Karpas-422 (cell line): ENCODE measurements at regions not wholly inside any gene's neighbourhood (a gene's known extent, or its start where the extent isn't known, plus 50 kb on each side); places are given as distances from the start of the nearest gene placed in this dataset.

Source experiments
- DNase-seq: peaks from one replicate; pipeline ENCODE4 v3.0.0-alpha.2; 2015
- H2AFZ ChIP-seq: fragments of 200-600 bp; sonication (generic); 2 replicates; pipeline ENCODE4 v1.6.1; 2014; ENCODE audit warnings: antibody characterized with exemption, low read length, mixed read lengths
- H3K27ac ChIP-seq: fragments of 200-600 bp; sonication (generic); 2 replicates; pipeline ENCODE4 v1.5.1; 2014; ENCODE audit warnings: mild to moderate bottlenecking, low read length, moderate library complexity
- H3K27me3 ChIP-seq: fragments of 200-600 bp; sonication (generic); 2 replicates; pipeline ENCODE4 v1.6.1; 2014; ENCODE audit warnings: low read length, mixed read lengths
- H3K36me3 ChIP-seq: fragments of 200-600 bp; sonication (generic); 2 replicates; pipeline ENCODE4 v1.6.1; 2014; ENCODE audit warnings: low read length, mixed read lengths; ENCODE audit not compliant: insufficient read depth
- H3K4me1 ChIP-seq: fragments of 200-600 bp; sonication (generic); 2 replicates; pipeline ENCODE4 v1.6.1; 2014; ENCODE audit warnings: mild to moderate bottlenecking, low read length, mixed read lengths
- H3K4me2 ChIP-seq: fragments of 200-600 bp; sonication (generic); 2 replicates; pipeline ENCODE4 v1.6.1; 2014; ENCODE audit warnings: low read length, low read depth, mild to moderate bottlenecking; ENCODE audit not compliant: poor library complexity, severe bottlenecking
- H3K4me3 ChIP-seq: fragments of 200-600 bp; sonication (generic); 2 replicates; pipeline ENCODE4 v1.5.1; 2014; ENCODE audit warnings: mild to moderate bottlenecking, antibody characterized with exemption, low read length, mixed read lengths
- H3K79me2 ChIP-seq: fragments of 200-600 bp; sonication (generic); 2 replicates; pipeline ENCODE4 v1.6.1; 2014; ENCODE audit warnings: mild to moderate bottlenecking, low read length, mixed read lengths
- H3K9ac ChIP-seq: fragments of 200-600 bp; sonication (generic); 2 replicates; pipeline ENCODE4 v1.6.0; 2014; ENCODE audit warnings: low read length
- H3K9me2 ChIP-seq: fragments of 200-600 bp; sonication (generic), shearing (Covaris generic); replicated peaks from 2 replicates; pipeline ENCODE4 v1.6.0; 2014; ENCODE audit warnings: mild to moderate bottlenecking, low read length, moderate library complexity; ENCODE audit not compliant: insufficient read depth
- H3K9me3 ChIP-seq: fragments of 300-700, 200-600 bp; sonication (generic); 2 replicates; pipeline ENCODE4 v1.6.1; 2014; ENCODE audit warnings: low read length, mixed read lengths
- H4K20me1 ChIP-seq: fragments of 200-600 bp; sonication (generic); 2 replicates; pipeline ENCODE4 v1.6.1; 2014; ENCODE audit warnings: mild to moderate bottlenecking, antibody characterized with exemption, low read length, low read depth; ENCODE audit not compliant: insufficient read depth

DNA sequence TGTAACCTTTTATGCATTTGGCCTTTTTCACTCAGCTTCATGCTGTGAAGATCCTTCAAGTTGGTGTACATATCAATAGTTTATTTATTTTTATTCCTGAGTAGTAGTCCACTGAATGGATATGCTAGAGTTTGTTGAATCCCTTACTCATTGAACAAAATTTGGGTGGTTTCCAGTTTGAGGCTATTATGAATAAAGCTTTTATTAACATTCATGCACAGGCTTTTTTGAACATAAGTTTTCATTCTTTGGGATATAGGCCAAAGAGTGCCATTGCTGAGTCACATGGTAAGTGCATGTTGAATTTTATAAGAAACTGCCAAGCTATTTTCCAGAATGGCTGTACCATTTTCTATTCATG, 59.5 kb upstream of the CAPRIN2 start:
- DNase-seq, result no peak
- H3K9me3 ChIP-seq, result no peaks in the 10 kb centered on the region
- no peak overlapping the region for H3K27ac ChIP-seq
- no peak overlapping the region for H3K4me2 ChIP-seq
- no peaks in the 10 kb centered on the region for H3K79me2 ChIP-seq
- H3K27me3 ChIP-seq, result no peaks in the 10 kb centered on the region
- H4K20me1 ChIP-seq, result no peaks in the 10 kb centered on the region
- no peaks in the 10 kb centered on the region for H3K9me2 ChIP-seq
- H3K9ac ChIP-seq, result no peak overlapping the region
- H2AFZ ChIP-seq, result no peak overlapping the region
- no peaks in the 10 kb centered on the region for H3K4me1 ChIP-seq
- no peaks in the 10 kb centered on the region for H3K36me3 ChIP-seq
- no peak overlapping the region for H3K4me3 ChIP-seq

DNA sequence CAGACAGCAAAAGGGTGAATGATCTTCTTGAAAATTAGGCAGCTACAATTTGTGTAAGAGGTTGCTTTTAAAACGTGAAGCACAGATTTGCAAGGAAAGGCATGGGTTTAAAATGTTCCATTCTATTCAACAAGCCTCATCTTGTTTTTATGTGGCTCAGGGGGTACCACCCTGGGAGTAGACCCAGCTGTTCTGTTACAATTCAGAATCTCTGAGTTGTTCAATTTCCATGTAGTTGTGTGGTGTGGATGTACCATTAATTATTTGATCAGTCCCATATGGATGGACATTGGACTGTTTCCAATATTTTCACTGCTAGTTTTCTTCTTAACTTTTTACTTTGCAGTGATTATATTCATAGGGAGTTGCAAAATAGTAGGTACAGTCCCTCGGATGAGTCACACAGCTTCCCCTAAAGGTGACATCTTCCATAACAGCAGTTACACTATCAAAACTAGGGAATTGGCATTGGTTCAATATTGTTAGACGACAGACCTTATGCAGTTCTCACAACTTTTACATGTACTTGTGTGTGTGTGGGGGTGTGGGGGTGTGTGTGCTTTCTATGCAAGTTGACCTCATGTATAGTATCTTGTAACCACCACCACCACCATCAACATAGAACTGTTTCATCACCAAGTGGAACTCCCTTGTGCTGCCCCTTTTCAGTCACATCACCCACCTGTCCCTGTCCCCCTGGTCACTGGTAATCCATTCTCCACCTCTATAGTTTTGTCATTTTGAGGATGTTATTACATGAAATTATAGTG, 59.0 kb upstream of the CAPRIN2 start:
- H3K27me3 ChIP-seq, result no peaks in the 10 kb centered on the region
- no peaks in the 10 kb centered on the region for H3K36me3 ChIP-seq

GRCh38 chr12:30811966-30812365, 57.2 kb upstream of the CAPRIN2 start:
- H3K27me3 ChIP-seq, result no peaks in the 10 kb centered on the region
- DNase-seq, result no peak
- no peak overlapping the region for H3K9ac ChIP-seq
- no peaks in the 10 kb centered on the region for H3K9me2 ChIP-seq
- no peak overlapping the region for H3K4me3 ChIP-seq
- H4K20me1 ChIP-seq, result no peaks in the 10 kb centered on the region
- no peak overlapping the region for H3K4me2 ChIP-seq
- no peaks in the 10 kb centered on the region for H3K79me2 ChIP-seq
- H3K9me3 ChIP-seq, result no peaks in the 10 kb centered on the region
- no peak overlapping the region for H3K27ac ChIP-seq
- H3K36me3 ChIP-seq, result no peaks in the 10 kb centered on the region
- no peaks in the 10 kb centered on the region for H3K4me1 ChIP-seq
- no peak overlapping the region for H2AFZ ChIP-seq

More for the DNA sequence above, 59.0 kb upstream of the CAPRIN2 start:
- Histone ChIP-seq H3K79me2 (no peaks in the 10 kb centered on the region), H3K9ac (no peak overlapping the region), H2AFZ (no peak overlapping the region), H3K4me3 (no peak overlapping the region), H3K4me1 (no peaks in the 10 kb centered on the region), H3K4me2 (no peak overlapping the region), H4K20me1 (no peaks in the 10 kb centered on the region), H3K9me2 (no peaks in the 10 kb centered on the region), H3K27ac (no peak overlapping the region), H3K9me3 (no peaks in the 10 kb centered on the region)
- DNase-seq, result no peak

- H2AFZ ChIP-seq, result no peak overlapping the region
- no peak overlapping the region for H3K4me3 ChIP-seq
- no peak for DNase-seq
- no peak overlapping the region for H3K9ac ChIP-seq
- H3K27me3 ChIP-seq, result no peaks in the 10 kb centered on the region
- H3K27ac ChIP-seq, result no peak overlapping the region
- no peaks in the 10 kb centered on the region for H3K36me3 ChIP-seq
- H3K79me2 ChIP-seq, result no peaks in the 10 kb centered on the region
- H3K9me2 ChIP-seq, result no peaks in the 10 kb centered on the region
- no peak overlapping the region for H3K4me2 ChIP-seq
- no peaks in the 10 kb centered on the region for H3K4me1 ChIP-seq
- H3K9me3 ChIP-seq, result no peaks in the 10 kb centered on the region
- no peaks in the 10 kb centered on the region for H4K20me1 ChIP-seq
Observed at GRCh38 chr12:30810918-30811317, 56.2 kb upstream of the CAPRIN2 start.

GRCh38 chr12:30807695-30808034, 52.9 kb upstream of the CAPRIN2 start:
- Histone ChIP-seq H3K9me3 (no peaks in the 10 kb centered on the region), H3K36me3 (no peaks in the 10 kb centered on the region), H4K20me1 (no peaks in the 10 kb centered on the region), H3K27me3 (no peaks in the 10 kb centered on the region), H3K4me1 (no peaks in the 10 kb centered on the region), H3K9ac (no peak overlapping the region), H3K4me2 (no peak overlapping the region), H3K4me3 (no peak overlapping the region), H3K9me2 (no peaks in the 10 kb centered on the region), H3K79me2 (no peaks in the 10 kb centered on the region), H3K27ac (no peak overlapping the region), H2AFZ (no peak overlapping the region)
- DNase-seq, result no peak

DNA sequence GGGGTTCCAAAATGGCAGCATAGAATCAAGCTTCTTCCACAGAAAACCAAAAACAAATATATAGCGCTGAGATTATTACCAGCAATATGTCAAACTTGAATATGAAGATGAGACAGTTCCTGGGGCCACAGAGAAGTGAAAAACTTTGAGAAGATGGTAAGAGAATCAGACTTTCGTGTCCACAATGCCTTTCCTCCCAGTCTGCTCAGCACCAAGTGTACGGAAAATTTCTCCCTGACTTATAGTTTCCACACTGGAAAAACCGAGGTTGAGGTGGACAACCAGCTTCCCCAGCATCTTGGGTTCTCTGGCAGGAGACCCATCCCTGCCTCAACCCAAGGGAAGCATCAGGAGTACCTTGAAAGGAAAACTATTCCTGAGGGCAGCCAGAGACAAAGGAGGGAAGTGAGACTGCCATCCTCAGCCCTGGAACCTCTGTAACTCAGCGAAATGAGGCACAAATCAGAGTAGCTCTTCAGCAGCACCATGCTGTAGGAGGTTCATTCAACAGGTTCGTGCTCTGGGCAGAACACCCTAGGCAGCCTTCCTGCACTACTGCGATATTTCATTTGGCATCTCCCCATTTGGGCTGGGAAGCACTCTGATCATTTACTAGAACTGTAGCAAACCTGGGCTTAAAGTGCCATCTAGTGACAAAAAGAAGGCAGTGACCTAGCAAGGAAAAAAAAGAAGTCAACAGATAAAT, 52.4 kb upstream of the CAPRIN2 start:
- H4K20me1 ChIP-seq, result no peaks in the 10 kb centered on the region
- H3K4me1 ChIP-seq, result no peaks in the 10 kb centered on the region
- no peak overlapping the region for H2AFZ ChIP-seq
- no peaks in the 10 kb centered on the region for H3K9me3 ChIP-seq
- no peaks in the 10 kb centered on the region for H3K36me3 ChIP-seq
- H3K9me2 ChIP-seq, result no peaks in the 10 kb centered on the region
- H3K9ac ChIP-seq, result no peak overlapping the region
- DNase-seq, result peak; percentile 84
- no peaks in the 10 kb centered on the region for H3K27me3 ChIP-seq
- H3K4me3 ChIP-seq, result no peak overlapping the region
- no peaks in the 10 kb centered on the region for H3K79me2 ChIP-seq
- no peak overlapping the region for H3K27ac ChIP-seq
- no peak overlapping the region for H3K4me2 ChIP-seq

GRCh38 chr12:30805959-30806358, 51.2 kb upstream of the CAPRIN2 start:
- no peaks in the 10 kb centered on the region for H3K9me3 ChIP-seq
- H2AFZ ChIP-seq, result no peak overlapping the region
- no peaks in the 10 kb centered on the region for H3K27me3 ChIP-seq
- no peaks in the 10 kb centered on the region for H3K9me2 ChIP-seq
- no peaks in the 10 kb centered on the region for H3K79me2 ChIP-seq
- DNase-seq, result no peak
- H3K4me2 ChIP-seq, result no peak overlapping the region
- no peak overlapping the region for H3K27ac ChIP-seq
- no peak overlapping the region for H3K4me3 ChIP-seq
- H3K4me1 ChIP-seq, result no peaks in the 10 kb centered on the region
- H3K9ac ChIP-seq, result no peak overlapping the region
- no peaks in the 10 kb centered on the region for H4K20me1 ChIP-seq
- H3K36me3 ChIP-seq, result no peaks in the 10 kb centered on the region
